ENCODE measurements at regions not wholly inside any gene's neighbourhood (a gene's known extent, or its start where the extent isn't known, plus 50 kb on each side); places are given as distances from the start of the nearest gene placed in this dataset.
"Not testable (repeated sequence)": the region's sequence is repeated elsewhere in the genome, so short reads cannot be mapped to it uniquely, and the experiment has no call there.

DNA sequence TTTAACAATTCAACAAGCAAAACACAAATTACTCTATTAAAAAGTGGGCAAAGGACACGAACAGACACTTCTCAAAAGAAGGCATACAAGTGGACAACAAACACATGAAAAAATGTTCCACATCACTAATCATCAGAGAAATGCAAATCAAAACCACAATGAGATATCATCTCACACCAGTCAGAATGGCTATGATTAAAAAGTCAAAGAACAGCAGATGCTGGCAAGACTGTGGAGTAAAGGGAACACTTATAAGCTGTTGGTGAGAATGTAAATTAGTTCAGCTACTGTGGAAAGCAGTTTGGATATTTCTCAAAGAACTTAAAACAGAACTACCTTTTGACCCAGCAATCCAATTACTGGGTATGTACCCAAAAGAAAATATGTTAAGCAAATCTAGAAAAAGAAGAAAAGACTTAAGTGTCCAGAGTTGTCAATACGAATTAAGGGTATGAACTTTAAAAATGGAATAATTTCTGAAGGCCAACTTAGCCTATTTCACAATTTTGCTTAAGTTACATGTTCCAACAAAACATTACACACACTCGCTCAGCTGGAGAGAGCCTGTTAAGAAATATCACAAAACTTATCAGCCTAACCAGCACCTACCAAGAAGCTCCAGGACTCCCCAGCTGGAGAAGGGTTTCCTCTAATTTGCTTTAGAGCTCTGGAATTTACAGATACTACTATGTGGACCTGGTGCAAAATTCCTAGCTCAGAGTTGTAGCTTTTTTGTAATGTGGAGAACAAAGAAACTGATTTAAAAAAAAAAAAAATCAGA, 232.1 kb downstream of the DUSP10 start:
- no peak overlapping the region for H3K4me3 ChIP-seq
- no peak for DNase-seq
- no peaks in the 10 kb centered on the region for H3K36me3 ChIP-seq
- H3K4me1 ChIP-seq: no peaks in the 10 kb centered on the region
- no peaks in the 10 kb centered on the region for H3K27me3 ChIP-seq
- H3K27ac ChIP-seq: no peak overlapping the region
- H3K9me3 ChIP-seq (replicated peaks): peaks cover 7% of the 10 kb centered on the region

DNA sequence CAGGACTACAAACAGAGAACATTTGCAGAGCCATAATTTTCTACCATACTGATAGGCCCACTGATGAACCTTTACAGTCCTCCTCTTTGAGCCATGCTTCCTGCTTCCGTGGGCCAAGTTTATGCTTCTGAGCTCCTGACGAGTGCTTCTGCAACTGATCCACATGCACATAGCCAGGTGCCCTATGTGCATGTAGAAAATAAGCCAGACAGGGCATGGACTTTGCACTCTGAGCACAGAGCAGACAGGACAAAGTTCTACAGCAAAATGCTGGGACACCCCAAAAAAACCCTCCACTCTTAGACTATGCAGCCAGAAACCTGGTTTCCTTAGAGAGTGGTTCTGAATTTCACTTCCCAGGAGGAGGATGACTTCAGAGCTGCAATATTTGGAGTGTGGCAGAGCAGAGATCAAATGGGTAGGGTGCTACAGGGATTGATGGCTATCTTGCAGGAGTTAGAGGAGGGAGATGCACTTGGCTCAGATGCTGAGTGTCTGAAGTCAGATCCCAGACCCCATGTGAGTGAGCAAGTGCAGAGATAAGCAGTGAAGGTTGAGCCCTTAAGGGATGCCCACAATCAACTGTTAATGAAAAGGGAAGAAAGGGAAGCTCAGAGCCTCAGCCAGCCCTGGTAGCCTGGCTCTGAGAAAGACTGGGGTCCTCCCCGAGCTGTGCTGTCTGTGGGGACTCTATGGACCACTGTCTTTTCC, 230.9 kb downstream of the DUSP10 start:
- Histone ChIP-seq H3K9me3 (replicated peaks) (peaks cover 4% of the 10 kb centered on the region; the same call in 1 of the 2 replicates), H3K4me1 (no peaks in the 10 kb centered on the region), H3K4me3 (no peak overlapping the region), H3K36me3 (no peaks in the 10 kb centered on the region), H3K27ac (no peak overlapping the region), H3K27me3 (no peaks in the 10 kb centered on the region)
- DNase-seq: no peak

DNA sequence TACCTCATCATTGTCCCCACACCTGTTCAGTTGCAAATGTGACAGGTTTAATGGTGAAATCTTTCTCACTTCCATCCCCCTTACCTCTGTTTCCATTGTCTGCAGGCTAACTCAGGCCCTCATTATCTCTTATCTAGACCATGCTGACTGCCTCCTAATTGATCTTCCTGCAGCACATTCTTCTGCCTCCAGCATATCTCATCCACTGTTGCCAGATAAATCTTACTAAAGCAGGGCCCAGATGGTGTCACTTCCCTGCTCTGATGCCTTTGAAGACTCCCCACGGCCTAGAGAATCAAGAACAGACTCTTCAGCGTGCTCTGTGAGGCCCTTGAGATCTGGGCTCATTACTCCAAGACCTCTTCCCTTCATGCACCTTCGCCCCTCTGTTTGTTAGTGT, 230.1 kb downstream of the DUSP10 start:
- Histone ChIP-seq H3K4me3 (no peak overlapping the region), H3K4me1 (no peaks in the 10 kb centered on the region), H3K9me3 (replicated peaks) (peaks cover 3% of the 10 kb centered on the region; the same call in 1 of the 2 replicates), H3K27me3 (no peaks in the 10 kb centered on the region), H3K27ac (no peak overlapping the region), H3K36me3 (no peaks in the 10 kb centered on the region)
- no peak for DNase-seq

DNA sequence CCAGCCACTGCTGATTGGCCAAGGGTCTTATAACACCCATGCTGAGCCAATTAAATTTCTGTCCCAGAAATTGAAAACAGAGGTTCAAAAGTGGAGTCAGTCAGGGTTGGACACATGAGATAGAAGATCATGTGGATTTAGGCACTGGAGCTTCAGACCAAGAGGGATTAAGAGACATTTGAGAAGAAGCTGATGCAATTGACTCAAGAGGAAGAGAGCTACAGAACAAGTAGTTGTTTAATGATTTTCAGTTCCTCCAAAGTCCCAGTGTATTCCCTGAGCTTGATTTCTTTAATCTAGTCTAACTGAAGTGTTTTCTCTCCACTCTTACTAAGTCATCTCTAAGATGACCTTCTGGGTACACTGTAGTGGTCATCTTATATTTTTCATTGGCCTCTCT, 227.1 kb downstream of the DUSP10 start:
- no peak for DNase-seq
- Histone ChIP-seq H3K4me1 (no peaks in the 10 kb centered on the region), H3K27ac (no peak overlapping the region), H3K36me3 (no peaks in the 10 kb centered on the region), H3K27me3 (no peaks in the 10 kb centered on the region), H3K9me3 (replicated peaks) (no peaks in the 10 kb centered on the region), H3K4me3 (no peak overlapping the region)

DNA sequence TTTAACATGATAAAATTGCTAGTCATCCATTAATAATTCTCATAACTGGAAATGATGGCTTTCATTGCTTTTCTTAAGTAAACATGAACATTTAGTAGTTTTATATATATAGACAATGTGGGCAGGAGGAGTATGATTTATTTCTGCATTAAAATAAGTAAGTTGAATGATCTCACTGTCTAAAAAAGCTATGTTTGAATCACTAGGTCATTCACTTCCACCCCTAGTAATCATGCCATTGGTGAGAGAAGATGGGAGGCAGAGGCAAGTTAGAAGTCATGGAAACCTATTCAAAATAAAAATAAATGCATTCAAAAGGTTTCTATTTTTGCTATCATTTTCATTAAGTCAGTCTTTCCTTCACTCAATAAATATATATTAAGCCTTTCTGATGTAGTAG, 226.4 kb downstream of the DUSP10 start:
- Histone ChIP-seq H3K27me3 (no peaks in the 10 kb centered on the region), H3K4me3 (no peak overlapping the region), H3K9me3 (replicated peaks) (no peaks in the 10 kb centered on the region), H3K27ac (no peak overlapping the region), H3K36me3 (no peaks in the 10 kb centered on the region), H3K4me1 (no peaks in the 10 kb centered on the region)
- DNase-seq: no peak

DNA sequence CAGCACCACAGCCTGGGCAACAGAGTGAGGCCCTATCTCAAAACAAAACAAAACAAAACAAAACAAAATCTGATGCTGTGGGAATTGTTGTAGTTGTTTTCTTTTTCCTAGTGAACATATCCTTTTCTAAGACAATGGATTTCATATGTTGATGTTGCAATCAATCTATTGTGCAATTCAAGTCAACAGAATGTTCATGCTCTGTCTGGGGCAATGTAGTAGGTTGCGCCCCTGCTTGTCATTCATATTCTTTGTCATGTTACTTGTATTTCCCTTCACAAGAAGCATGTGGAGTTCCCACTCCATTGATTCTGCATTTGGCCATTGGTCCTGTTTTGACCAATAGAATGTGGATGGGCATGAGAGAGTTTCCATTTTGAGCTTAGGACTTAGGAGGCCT, 223.9 kb downstream of the DUSP10 start:
- Histone ChIP-seq H3K4me1 (no peaks in the 10 kb centered on the region), H3K36me3 (no peaks in the 10 kb centered on the region), H3K4me3 (no peak overlapping the region), H3K27ac (no peak overlapping the region), H3K9me3 (replicated peaks) (no peaks in the 10 kb centered on the region), H3K27me3 (no peaks in the 10 kb centered on the region)
- DNase-seq: no peak

DNA sequence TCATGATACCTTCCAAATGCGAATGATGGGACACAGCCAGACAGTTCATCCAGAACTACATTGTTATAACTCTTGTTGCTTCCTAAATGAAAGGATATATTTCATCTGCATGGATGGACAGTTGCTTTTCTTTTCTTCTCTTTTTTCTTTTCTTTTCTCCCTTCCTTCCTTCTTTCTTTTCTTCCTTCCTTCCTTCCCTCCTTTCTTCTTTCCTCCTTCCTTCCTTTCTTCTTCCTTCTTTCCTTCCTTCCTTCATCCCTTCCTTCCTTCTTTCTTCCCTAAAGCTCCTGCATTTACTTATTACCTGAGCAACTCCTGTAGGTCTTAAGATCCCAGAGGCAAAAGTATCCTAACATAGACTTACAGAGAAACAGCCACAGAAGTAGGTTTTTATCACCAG, 221.6 kb downstream of the DUSP10 start:
- no peak overlapping the region for H3K4me3 ChIP-seq
- H3K9me3 ChIP-seq (replicated peaks): no peaks in the 10 kb centered on the region
- no peaks in the 10 kb centered on the region for H3K4me1 ChIP-seq
- no peak for DNase-seq
- H3K36me3 ChIP-seq: no peaks in the 10 kb centered on the region
- H3K27me3 ChIP-seq: no peaks in the 10 kb centered on the region
- H3K27ac ChIP-seq: no peak overlapping the region

DNA sequence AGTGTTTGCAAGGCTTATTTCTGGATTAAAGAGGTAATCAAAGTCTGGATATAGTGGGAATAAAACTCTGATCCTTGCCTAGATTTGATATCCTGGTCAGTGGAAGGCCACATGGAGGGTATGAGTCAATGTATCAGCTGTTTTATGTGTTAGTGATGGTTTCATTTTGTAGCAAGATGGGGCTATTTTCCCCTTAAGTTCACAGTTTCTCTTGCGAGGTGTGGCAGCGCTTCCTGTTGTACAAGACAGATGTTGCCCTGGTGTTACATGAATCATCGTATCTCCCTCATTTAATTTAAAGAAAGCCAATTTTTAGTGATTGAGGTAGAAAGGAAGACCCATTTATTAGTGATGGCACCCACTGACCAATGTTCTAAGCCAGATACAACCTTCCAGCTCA, 220.2 kb downstream of the DUSP10 start:
- Histone ChIP-seq H3K27me3 (no peaks in the 10 kb centered on the region), H3K4me1 (no peaks in the 10 kb centered on the region), H3K36me3 (no peaks in the 10 kb centered on the region), H3K4me3 (no peak overlapping the region), H3K27ac (no peak overlapping the region), H3K9me3 (replicated peaks) (no peaks in the 10 kb centered on the region)
- no peak for DNase-seq

DNA sequence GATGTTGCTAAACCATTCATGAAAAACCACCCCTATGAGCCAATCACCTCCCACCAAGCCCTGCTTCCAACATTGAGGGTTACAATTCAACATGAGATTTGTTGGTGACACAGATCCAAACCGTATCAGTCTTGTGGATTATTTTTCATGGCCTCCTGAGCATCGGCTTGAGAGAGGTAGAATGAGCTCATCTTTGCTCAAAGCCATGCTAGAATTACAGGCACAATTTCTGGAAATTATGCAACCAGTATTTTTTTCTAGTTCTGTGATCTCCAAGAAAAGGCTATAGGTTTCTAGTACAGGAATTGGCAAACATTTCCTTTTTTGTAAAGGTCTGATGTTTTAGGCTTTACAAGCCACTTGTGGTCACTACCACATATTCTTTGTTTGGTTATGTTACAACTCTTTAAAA, 219.4 kb downstream of the DUSP10 start:
- Histone ChIP-seq H3K36me3 (no peaks in the 10 kb centered on the region), H3K27me3 (no peaks in the 10 kb centered on the region), H3K4me3 (no peak overlapping the region), H3K9me3 (replicated peaks) (no peaks in the 10 kb centered on the region), H3K4me1 (no peaks in the 10 kb centered on the region), H3K27ac (no peak overlapping the region)
- no peak for DNase-seq

DNA sequence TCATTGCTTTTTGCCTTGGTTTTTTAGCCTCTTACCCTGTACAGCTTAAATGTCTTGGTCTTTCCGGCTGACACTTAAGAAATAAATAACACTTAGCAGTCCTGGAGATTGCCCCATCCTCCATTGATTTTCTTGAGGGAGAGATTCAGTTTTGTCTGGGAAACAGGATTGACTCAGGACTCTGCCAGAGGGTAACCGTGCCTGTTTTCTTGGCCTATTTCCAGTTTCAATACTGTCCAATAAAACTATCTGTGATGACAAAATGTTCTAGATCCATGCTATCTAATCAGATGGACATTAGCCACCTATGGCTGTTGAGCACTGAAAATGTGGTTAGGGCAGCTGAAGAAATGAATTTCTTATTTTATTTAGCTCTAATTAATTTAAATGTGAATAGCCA, 216.1 kb downstream of the DUSP10 start:
- DNase-seq: no peak
- no peak overlapping the region for H3K4me3 ChIP-seq
- H3K36me3 ChIP-seq: no peaks in the 10 kb centered on the region
- H3K4me1 ChIP-seq: no peaks in the 10 kb centered on the region
- H3K9me3 ChIP-seq (replicated peaks): no peaks in the 10 kb centered on the region
- no peak overlapping the region for H3K27ac ChIP-seq
- H3K27me3 ChIP-seq: no peaks in the 10 kb centered on the region

DNA sequence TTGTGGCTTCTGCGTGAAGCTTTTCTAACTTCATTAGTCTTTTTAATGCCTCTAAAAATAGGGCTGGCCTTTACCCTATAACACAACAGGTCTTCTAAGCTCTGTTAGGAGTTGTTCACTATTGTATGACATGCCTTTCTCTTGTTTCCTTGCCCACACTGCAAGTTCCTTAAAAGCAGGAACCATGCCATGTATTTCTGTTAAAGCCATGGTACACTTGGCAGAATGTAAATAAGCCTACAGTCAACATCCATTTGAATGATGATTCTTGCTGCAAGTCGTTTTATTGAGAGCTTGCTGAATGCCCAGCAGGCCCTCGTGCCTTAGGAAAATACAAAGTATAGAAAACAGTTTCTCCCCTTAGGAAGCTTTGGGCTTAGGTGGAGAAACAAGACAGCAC, 214.6 kb downstream of the DUSP10 start:
- Histone ChIP-seq H3K9me3 (replicated peaks) (no peaks in the 10 kb centered on the region), H3K27ac (no peak overlapping the region), H3K4me3 (no peak overlapping the region), H3K27me3 (no peaks in the 10 kb centered on the region), H3K4me1 (no peaks in the 10 kb centered on the region), H3K36me3 (no peaks in the 10 kb centered on the region)
- DNase-seq: no peak

DNA sequence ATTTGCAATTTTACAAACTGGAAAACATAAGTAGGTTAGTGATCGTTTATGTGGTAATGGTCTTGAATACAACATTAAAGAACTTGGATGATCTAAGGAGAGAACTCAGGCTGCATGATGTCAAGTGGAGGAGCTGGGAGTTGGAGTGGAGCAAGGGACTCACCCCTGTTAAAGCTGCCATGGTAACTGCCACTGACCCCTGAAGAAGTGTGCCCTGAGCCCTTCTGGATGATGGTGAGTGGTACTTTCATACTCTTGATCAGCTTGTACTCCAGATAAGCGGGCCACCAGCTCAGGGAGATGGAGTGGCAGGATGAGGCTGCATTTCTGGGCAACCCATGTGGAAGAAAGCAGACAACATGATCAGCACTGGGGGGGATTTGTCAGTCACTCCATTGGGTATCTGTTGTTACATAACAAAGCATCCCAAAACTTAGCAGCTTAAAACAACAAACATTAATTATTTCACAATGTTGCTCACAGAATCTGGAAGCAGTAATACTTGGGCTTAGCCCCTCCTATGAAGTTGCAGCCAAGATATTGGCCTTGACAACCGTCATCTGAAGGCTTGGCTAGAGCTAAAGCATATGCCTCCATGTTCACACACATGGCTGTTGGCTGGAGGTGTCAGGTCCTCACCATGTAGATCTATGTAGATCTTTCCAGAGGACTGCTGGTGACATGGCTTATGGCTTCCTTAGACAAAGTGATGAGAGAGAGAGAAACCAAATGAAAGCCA, 213.8 kb downstream of the DUSP10 start:
- Histone ChIP-seq H3K36me3 (no peaks in the 10 kb centered on the region), H3K4me3 (no peak overlapping the region), H3K27me3 (no peaks in the 10 kb centered on the region), H3K27ac (no peak overlapping the region), H3K4me1 (no peaks in the 10 kb centered on the region), H3K9me3 (replicated peaks) (no peaks in the 10 kb centered on the region)
- DNase-seq: no peak

DNA sequence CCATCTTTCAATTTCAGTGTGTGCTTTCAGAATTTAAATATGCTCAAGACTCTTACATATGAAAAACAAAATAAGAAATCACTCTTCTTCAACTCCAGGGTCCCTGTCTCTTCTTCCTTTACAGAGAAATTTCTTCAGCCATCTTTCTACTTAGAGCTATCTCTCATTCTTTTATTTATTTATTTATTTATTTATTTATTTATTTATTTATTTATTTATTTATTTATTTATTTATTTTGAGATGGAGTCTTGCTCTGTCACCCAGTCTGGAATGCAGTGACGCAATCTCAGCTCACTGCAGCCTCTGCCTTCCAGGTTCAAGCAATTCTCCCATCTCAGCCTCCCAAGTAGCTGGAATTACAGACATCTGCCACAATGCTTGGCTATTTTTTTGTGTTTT, 211.7 kb downstream of the DUSP10 start:
- not testable (repeated sequence) for DNase-seq

DNA sequence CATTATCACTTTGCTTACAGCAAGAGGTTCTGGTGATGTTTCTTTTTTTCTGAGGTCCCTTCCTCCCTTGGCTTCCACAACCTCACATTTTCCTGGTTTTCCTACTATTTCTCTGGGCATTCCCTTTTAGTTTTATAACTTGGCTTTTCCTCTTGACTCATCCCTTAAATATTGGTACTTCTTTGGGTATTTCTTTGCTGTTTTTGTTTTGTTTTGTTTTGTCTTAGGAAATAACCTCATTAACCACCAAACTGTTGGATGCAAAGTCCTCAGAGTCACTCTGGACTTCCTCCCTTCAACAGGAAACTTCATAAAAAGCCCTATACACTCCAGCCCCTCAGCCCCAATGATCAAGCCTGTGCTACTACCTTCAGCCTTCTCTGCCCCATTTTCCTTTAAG, 211.1 kb downstream of the DUSP10 start:
- Histone ChIP-seq H3K4me1 (no peaks in the 10 kb centered on the region), H3K36me3 (no peaks in the 10 kb centered on the region), H3K9me3 (replicated peaks) (peaks cover 4% of the 10 kb centered on the region; the same call in 1 of the 2 replicates), H3K27ac (no peak overlapping the region), H3K27me3 (no peaks in the 10 kb centered on the region), H3K4me3 (no peak overlapping the region)
- DNase-seq: no peak

More for the DNA sequence above, 211.7 kb downstream of the DUSP10 start:
- not testable (repeated sequence) for H3K27me3 ChIP-seq; H3K4me1 ChIP-seq; H3K36me3 ChIP-seq; H3K9me3 ChIP-seq (replicated peaks); H3K4me3 ChIP-seq; H3K27ac ChIP-seq

DNA sequence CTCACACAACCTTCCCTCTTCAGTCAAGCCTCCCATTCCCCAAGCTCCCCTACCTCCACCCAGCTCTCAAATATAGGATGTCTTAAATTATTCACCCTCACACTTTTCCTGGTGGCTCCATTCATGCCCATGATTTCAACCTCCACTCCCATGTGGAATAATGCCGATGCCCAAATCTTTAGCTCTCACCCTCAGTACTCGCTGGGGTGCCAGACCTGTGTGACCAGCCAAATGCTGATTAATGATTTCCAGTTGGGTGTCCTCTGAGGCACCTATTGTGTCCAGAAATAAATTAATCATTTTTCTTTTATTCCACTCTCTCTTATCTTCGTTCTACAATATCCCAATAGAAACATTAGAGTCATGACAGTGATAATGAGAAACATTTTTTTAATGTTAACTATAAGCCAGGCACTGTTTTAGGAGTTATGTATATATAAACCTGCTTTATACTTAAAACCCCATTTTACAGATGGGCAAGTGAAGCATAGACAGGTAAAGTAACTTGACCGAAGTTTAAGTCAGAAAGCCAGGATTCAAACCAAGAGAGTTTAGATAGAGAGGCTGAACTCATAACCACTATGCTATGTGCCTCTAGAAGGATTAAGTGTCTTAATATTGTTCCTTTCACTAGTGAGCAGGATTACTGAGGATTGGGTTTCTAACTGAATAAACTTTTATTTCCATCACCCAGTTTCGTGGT, 209.7 kb downstream of the DUSP10 start:
- Histone ChIP-seq H3K27me3 (no peaks in the 10 kb centered on the region), H3K9me3 (replicated peaks) (peaks cover 4% of the 10 kb centered on the region; the same call in 1 of the 2 replicates)
- no peak for DNase-seq

More for the DNA sequence above, 209.7 kb downstream of the DUSP10 start:
- no peak overlapping the region for H3K4me3 ChIP-seq
- no peaks in the 10 kb centered on the region for H3K36me3 ChIP-seq
- H3K4me1 ChIP-seq: no peaks in the 10 kb centered on the region
- no peak overlapping the region for H3K27ac ChIP-seq
